ENCODE measurements at regions not wholly inside any gene's neighbourhood (a gene's known extent, or its start where the extent isn't known, plus 50 kb on each side); places are given as distances from the start of the nearest gene placed in this dataset.

GRCh38 chr10:47107007-47107747 lies 192.8 kb upstream of the GDF10 start:
- no peak for DNase-seq

GRCh38 chr10:47109906-47110305 lies 190.1 kb upstream of the GDF10 start:
- no peak for DNase-seq

- no peak for DNase-seq
Observed at GRCh38 chr10:47111329-47111862, 188.6 kb upstream of the GDF10 start.

- DNase-seq: no peak
Observed at GRCh38 chr10:47112612-47113011, 187.4 kb upstream of the GDF10 start.

GRCh38 chr10:47113907-47114500 lies 186.0 kb upstream of the GDF10 start:
- no peak for DNase-seq

GRCh38 chr10:47114680-47115186 lies 185.3 kb upstream of the GDF10 start:
- DNase-seq: no peak

- no peak for DNase-seq
Observed at GRCh38 chr10:47115322-47115721, 184.7 kb upstream of the GDF10 start.

GRCh38 chr10:47116445-47116844 lies 183.6 kb upstream of the GDF10 start:
- no peak for DNase-seq

GRCh38 chr10:47118326-47118725 lies 181.7 kb upstream of the GDF10 start:
- DNase-seq: no peak

- DNase-seq: no peak
Observed at GRCh38 chr10:47121336-47121735, 178.7 kb upstream of the GDF10 start.

GRCh38 chr10:47123716-47124288 lies 176.2 kb upstream of the GDF10 start:
- DNase-seq: no peak

GRCh38 chr10:47127188-47127785 lies 172.7 kb upstream of the GDF10 start:
- DNase-seq: no peak

- DNase-seq: no peak
Observed at GRCh38 chr10:47130491-47130890, 169.5 kb upstream of the GDF10 start.

- no peak for DNase-seq
Observed at GRCh38 chr10:47133871-47134570, 166.0 kb upstream of the GDF10 start.

GRCh38 chr10:47136866-47137265 lies 163.1 kb upstream of the GDF10 start:
- no peak for DNase-seq

- DNase-seq: no peak
Observed at GRCh38 chr10:47137311-47137851, 162.6 kb upstream of the GDF10 start.

- DNase-seq: no peak
Observed at GRCh38 chr10:47139121-47139520, 160.9 kb upstream of the GDF10 start.

- no peak for DNase-seq
Observed at GRCh38 chr10:47140761-47141348, 159.1 kb upstream of the GDF10 start.

- no peak for DNase-seq
Observed at GRCh38 chr10:47141349-47141748, 158.6 kb upstream of the GDF10 start.

GRCh38 chr10:47143072-47143471 lies 156.9 kb upstream of the GDF10 start:
- DNase-seq: no peak

- no peak for DNase-seq
Observed at GRCh38 chr10:47143473-47143872, 156.5 kb upstream of the GDF10 start.

GRCh38 chr10:47144525-47144924 lies 155.5 kb upstream of the GDF10 start:
- DNase-seq: no peak

Measured in NCI-H2029 (cell line).